Progenitor cell of endocrine pancreas (in vitro differentiated cells): ENCODE measurements at regions not wholly inside any gene's neighbourhood (a gene's known extent, or its start where the extent isn't known, plus 50 kb on each side); places are given as distances from the start of the nearest gene placed in this dataset.

Source experiments
- DNase-seq: peaks from one replicate; pipeline ENCODE4 v3.0.0; 2021; ENCODE audit warnings: low spot score; ENCODE audit not compliant: unreplicated experiment
- H3K27ac Mint-ChIP-seq: 2 replicates; pipeline ENCODE4 v1.8.0; 2021; ENCODE audit warnings: mild to moderate bottlenecking, moderate library complexity, mixed read lengths
- H3K27me3 Mint-ChIP-seq: 2 replicates; pipeline ENCODE4 v1.8.0; 2021; ENCODE audit warnings: mixed read lengths
- H3K36me3 Mint-ChIP-seq: 2 replicates; pipeline ENCODE4 v1.8.0; 2022; ENCODE audit warnings: mixed read lengths; ENCODE audit not compliant: insufficient read depth
- H3K4me1 Mint-ChIP-seq: 2 replicates; pipeline ENCODE4 v1.8.0; 2021; ENCODE audit warnings: low read depth, mixed read lengths
- H3K4me3 Mint-ChIP-seq: 2 replicates; pipeline ENCODE4 v1.8.0; 2021; ENCODE audit warnings: low read depth, mild to moderate bottlenecking, moderate library complexity, mixed read lengths
- H3K9me3 Mint-ChIP-seq: 2 replicates; pipeline ENCODE4 v1.8.0; 2021; ENCODE audit warnings: low read depth, mixed read lengths
- TF ChIP-seq, protein P1 (sequence below): fragments of 200-600 bp; sonication (generic); IDR thresholded peaks from one replicate; pipeline ENCODE4 v1.5.0; 2021; ENCODE audit warnings: antibody characterized with exemption, mild to moderate bottlenecking; ENCODE audit not compliant: unreplicated experiment

DNA sequence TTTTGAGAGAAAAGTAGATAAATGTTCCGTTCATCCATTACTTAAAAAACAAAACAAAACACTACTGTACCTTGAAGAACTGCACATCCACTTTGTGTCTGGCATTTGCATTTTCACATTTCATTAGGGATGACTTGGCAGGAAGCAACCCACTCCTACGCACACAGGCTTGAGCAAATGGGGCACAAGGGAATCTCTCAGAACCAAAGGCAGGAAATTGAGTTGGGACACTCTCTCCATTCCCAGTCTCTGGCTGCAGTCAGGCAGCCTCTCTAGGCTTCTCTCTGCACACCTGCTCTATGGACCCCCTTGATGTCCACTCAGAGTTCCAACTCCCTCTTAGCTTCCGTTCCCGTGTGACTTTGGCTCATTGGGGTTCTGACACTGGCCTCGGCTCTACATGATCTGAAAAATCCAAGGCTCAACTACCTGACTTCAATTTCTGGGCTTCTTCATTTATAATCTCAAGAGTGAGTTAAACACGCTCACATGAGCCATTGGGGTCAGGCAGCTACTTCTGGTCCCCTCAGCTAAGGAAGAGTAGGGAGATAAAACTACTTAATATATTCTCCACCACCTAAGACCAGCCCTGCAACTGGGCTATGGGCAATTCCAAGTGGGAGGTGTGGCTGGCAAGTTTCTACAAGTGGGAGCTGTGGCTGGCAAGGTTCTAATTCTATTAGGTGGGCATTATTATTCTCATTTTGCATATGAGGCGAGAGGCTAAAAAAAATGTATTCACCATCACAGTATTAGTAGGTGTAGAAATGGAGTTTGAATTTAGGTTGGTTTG, 251.9 kb downstream of the SOD2 start:
- H3K4me1 Mint-ChIP-seq = peaks cover 3% of the 10 kb centered on the region
- DNase-seq = no peak
- no peaks in the 10 kb centered on the region for H3K9me3 Mint-ChIP-seq
- H3K27me3 Mint-ChIP-seq = peaks cover 23% of the 10 kb centered on the region
- TF ChIP-seq, protein P1, sequence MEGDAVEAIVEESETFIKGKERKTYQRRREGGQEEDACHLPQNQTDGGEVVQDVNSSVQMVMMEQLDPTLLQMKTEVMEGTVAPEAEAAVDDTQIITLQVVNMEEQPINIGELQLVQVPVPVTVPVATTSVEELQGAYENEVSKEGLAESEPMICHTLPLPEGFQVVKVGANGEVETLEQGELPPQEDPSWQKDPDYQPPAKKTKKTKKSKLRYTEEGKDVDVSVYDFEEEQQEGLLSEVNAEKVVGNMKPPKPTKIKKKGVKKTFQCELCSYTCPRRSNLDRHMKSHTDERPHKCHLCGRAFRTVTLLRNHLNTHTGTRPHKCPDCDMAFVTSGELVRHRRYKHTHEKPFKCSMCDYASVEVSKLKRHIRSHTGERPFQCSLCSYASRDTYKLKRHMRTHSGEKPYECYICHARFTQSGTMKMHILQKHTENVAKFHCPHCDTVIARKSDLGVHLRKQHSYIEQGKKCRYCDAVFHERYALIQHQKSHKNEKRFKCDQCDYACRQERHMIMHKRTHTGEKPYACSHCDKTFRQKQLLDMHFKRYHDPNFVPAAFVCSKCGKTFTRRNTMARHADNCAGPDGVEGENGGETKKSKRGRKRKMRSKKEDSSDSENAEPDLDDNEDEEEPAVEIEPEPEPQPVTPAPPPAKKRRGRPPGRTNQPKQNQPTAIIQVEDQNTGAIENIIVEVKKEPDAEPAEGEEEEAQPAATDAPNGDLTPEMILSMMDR = no peak
- H3K4me3 Mint-ChIP-seq = no peak overlapping the region
- no peak overlapping the region for H3K27ac Mint-ChIP-seq
- H3K36me3 Mint-ChIP-seq = no peaks in the 10 kb centered on the region

DNA sequence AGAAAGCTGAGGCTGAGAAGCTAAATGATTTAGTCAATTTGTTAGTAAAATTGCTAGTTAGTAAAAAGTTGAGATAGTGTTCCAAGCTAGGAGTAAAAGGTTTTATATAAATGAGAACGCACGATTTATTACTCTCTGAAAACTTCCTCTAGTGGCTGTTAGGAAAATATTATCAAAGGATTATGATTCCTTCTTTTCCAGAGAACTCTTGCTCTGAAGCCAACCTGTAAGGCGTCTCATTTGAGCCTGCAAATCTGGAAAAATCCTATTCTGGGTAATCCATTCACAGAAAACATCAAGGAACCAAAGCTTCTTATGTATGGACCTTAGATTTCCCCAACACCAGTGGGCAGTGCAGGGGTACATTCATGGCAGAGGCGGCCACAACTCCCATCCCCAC, 252.7 kb downstream of the SOD2 start:
- Mint-ChIP-seq H3K4me1 (peaks cover 3% of the 10 kb centered on the region), H3K9me3 (no peaks in the 10 kb centered on the region), H3K27ac (no peak overlapping the region), H3K36me3 (no peaks in the 10 kb centered on the region), H3K27me3 (peaks cover 26% of the 10 kb centered on the region), H3K4me3 (no peak overlapping the region)
- DNase-seq = no peak
- TF ChIP-seq, protein P1 = no peak

DNA sequence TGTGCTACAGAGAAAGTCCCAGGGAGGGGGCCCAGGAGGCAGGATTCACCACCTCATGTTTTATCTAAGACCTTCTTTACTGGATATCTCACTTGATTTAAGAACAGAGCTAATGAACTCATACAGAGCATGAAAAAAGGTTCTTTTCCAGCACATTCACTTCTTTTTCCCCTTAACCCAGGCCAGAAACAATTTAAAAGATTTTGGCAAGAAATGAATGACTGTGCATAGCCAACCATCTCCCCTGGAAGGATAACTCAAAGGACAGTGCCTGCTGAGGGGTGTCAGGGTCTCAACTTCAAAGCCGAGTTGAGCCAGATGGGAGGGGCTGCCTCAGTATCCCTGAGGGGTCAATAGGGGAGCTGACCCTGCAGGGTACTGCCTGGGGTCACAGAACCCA, 253.4 kb downstream of the SOD2 start:
- no peaks in the 10 kb centered on the region for H3K36me3 Mint-ChIP-seq
- TF ChIP-seq, protein P1 = no peak
- no peak overlapping the region for H3K27ac Mint-ChIP-seq
- peaks cover 3% of the 10 kb centered on the region for H3K4me1 Mint-ChIP-seq
- no peak for DNase-seq
- no peak overlapping the region for H3K4me3 Mint-ChIP-seq
- no peaks in the 10 kb centered on the region for H3K9me3 Mint-ChIP-seq
- peaks cover 29% of the 10 kb centered on the region for H3K27me3 Mint-ChIP-seq

DNA sequence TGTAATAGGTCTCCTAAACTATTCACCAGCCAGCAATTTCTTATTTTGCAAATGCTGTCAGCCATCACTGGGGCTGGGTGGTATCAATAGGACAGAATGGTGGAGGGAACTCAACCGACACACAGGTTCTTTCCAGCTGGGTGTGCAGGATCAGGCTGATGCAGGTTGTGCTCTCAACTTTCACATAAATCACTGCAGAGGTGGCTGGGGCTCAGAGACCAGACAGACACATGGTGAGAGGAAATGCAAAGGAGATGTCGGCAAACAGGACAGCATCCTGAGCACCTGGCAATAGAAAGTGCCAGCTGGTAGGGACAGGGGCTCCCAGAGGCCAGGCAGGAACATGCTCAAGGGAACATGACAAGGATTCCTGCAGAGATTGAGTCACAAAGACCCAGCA, 254.9 kb downstream of the SOD2 start:
- DNase-seq = no peak
- no peak overlapping the region for H3K27ac Mint-ChIP-seq
- TF ChIP-seq, protein P1 = no peak
- H3K4me1 Mint-ChIP-seq = peaks cover 3% of the 10 kb centered on the region
- H3K4me3 Mint-ChIP-seq = no peak overlapping the region
- peaks cover 9% of the 10 kb centered on the region for H3K9me3 Mint-ChIP-seq
- peaks cover 1% of the 10 kb centered on the region for H3K36me3 Mint-ChIP-seq
- H3K27me3 Mint-ChIP-seq = peaks cover 24% of the 10 kb centered on the region

DNA sequence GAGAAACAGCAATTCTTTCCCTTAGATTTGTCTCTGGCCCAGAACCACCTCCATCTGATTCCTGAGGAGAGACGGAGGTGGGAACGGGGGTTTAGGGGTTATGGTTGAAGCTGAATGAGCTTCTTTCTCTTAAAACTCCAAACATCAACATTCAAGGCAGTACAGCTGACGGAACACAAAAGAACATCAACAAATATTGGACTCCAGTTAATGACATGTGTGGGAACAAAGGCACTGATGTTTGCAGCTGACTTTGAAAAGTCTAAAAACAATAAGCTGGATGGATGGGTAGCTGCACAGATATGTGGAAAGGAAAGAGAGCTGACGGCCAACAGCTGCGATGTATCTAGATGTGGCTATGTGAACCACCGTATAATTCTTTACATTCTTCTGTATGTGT, 256.5 kb downstream of the SOD2 start:
- TF ChIP-seq, protein P1 = no peak
- peaks cover 12% of the 10 kb centered on the region for H3K9me3 Mint-ChIP-seq
- H3K36me3 Mint-ChIP-seq = peaks cover 1% of the 10 kb centered on the region
- no peak overlapping the region for H3K27ac Mint-ChIP-seq
- no peak overlapping the region for H3K4me3 Mint-ChIP-seq
- H3K4me1 Mint-ChIP-seq = peaks cover 3% of the 10 kb centered on the region
- no peak for DNase-seq
- peaks cover 21% of the 10 kb centered on the region for H3K27me3 Mint-ChIP-seq
